ENCODE measurements at regions not wholly inside any gene's neighbourhood (a gene's known extent, or its start where the extent isn't known, plus 50 kb on each side); places are given as distances from the start of the nearest gene placed in this dataset.

DNA sequence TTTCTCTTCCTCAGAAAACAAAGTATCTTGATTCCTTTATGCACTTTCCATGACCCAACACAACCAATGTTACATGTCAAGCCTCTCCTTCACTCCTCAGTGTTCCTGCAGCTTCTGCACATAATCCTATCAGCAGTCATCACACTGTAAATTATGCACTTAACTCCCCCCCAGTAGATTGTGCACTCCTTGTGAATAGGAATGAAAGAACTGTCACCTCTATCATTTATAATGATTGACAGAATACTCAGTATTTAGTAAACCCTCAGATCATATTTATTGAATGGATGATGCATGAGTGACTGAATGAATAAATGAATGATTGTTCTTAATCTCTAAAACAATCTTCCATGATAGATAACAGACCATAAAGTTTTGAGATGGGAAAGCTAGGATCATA, 253.3 kb downstream of the HS3ST1 start:
- TF ChIP-seq POLR2A (IDR thresholded peaks at IDR 0.05), result no peak
- TF ChIP-seq, protein P1, sequence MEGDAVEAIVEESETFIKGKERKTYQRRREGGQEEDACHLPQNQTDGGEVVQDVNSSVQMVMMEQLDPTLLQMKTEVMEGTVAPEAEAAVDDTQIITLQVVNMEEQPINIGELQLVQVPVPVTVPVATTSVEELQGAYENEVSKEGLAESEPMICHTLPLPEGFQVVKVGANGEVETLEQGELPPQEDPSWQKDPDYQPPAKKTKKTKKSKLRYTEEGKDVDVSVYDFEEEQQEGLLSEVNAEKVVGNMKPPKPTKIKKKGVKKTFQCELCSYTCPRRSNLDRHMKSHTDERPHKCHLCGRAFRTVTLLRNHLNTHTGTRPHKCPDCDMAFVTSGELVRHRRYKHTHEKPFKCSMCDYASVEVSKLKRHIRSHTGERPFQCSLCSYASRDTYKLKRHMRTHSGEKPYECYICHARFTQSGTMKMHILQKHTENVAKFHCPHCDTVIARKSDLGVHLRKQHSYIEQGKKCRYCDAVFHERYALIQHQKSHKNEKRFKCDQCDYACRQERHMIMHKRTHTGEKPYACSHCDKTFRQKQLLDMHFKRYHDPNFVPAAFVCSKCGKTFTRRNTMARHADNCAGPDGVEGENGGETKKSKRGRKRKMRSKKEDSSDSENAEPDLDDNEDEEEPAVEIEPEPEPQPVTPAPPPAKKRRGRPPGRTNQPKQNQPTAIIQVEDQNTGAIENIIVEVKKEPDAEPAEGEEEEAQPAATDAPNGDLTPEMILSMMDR (IDR thresholded peaks at IDR 0.05 in 4 of 5, conservative IDR thresholded peaks at IDR 0.05 in 1 of 5), result no peak

All from gastrocnemius medialis (tissue), 4 donors.